ENCODE measurements at regions not wholly inside any gene's neighbourhood (a gene's known extent, or its start where the extent isn't known, plus 50 kb on each side); places are given as distances from the start of the nearest gene placed in this dataset.

GRCh38 chr6:14704383-14705271 lies 541.2 kb upstream of the JARID2 start:
- no peak for DNase-seq
- Mint-ChIP-seq H3K36me3 (ENCODE audit: unreplicated experiment) (peaks cover 9% of the 10 kb centered on the region), H3K9me3 (ENCODE audit: unreplicated experiment) (peaks cover 1% of the 10 kb centered on the region), H3K27me3 (ENCODE audit: unreplicated experiment) (peaks cover 2% of the 10 kb centered on the region), H3K4me1 (ENCODE audit: low read depth, unreplicated experiment) (peaks cover 4% of the 10 kb centered on the region), H3K4me3 (ENCODE audit: unreplicated experiment) (no peak overlapping the region), H3K27ac (ENCODE audit: unreplicated experiment) (no peak overlapping the region)
- TF ChIP-seq, protein P1, sequence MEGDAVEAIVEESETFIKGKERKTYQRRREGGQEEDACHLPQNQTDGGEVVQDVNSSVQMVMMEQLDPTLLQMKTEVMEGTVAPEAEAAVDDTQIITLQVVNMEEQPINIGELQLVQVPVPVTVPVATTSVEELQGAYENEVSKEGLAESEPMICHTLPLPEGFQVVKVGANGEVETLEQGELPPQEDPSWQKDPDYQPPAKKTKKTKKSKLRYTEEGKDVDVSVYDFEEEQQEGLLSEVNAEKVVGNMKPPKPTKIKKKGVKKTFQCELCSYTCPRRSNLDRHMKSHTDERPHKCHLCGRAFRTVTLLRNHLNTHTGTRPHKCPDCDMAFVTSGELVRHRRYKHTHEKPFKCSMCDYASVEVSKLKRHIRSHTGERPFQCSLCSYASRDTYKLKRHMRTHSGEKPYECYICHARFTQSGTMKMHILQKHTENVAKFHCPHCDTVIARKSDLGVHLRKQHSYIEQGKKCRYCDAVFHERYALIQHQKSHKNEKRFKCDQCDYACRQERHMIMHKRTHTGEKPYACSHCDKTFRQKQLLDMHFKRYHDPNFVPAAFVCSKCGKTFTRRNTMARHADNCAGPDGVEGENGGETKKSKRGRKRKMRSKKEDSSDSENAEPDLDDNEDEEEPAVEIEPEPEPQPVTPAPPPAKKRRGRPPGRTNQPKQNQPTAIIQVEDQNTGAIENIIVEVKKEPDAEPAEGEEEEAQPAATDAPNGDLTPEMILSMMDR (IDR thresholded peaks at IDR 0.05; ENCODE audit: partially characterized antibody, unreplicated experiment), result no peak

DNA sequence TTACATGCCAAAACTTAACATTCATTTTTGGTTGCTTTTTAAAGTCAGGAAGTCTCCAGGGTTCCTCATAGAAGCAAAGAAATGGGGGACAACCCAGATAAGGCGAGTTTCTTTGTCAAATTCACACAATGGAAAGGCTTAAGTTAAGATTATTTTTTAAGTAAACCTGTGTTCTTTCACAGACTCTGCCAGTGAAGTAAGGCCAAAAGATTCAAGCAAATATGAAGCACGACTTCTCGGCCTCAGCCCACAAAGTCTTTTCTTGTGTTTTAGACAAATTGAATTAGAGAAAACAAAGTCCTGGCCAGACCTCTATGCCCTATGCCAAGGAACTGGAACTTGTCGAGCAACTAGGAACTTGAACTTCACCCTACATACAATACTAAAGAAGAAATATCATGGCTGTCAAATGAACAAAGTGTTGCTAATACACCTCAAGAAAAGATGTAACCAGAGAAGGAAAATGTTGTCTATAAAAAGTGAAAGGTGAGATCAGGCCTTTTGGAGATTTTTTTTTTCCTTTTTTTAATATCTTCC lies 540.0 kb upstream of the JARID2 start:
- TF ChIP-seq, protein P1 (IDR thresholded peaks at IDR 0.05; ENCODE audit: partially characterized antibody, unreplicated experiment), result no peak
- no peak for DNase-seq

DNA sequence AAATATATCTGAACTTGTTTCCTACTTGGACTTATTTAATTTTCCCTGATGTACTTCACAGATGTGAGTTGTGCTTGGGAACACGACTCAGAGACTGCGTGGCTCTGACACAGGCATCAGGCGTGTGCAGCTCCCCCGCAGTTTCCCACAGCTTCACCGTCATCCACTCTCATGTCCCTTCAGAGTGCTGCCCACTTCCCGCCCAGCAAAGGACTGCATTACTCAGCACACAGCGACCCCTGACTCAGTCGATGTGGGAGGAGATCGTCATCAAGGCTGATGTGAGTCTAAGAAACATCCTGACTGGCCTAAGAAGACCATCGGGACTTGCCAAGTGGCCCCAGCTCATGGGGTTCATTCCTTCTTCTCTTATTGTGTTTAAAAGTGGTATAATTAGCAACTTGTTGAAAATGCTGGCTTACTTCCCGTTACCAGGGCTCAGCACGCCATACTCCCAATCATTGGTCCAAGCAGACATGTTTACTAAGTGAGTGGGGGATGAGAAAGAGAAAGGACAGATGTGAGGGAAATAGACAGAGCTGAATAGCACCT lies 539.4 kb upstream of the JARID2 start:
- Mint-ChIP-seq H3K27me3 (ENCODE audit: unreplicated experiment) (peaks cover 3% of the 10 kb centered on the region), H3K4me1 (ENCODE audit: low read depth, unreplicated experiment) (peaks cover 15% of the 10 kb centered on the region), H3K4me3 (ENCODE audit: unreplicated experiment) (no peak overlapping the region), H3K27ac (ENCODE audit: unreplicated experiment) (no peak overlapping the region), H3K36me3 (ENCODE audit: unreplicated experiment) (no peaks in the 10 kb centered on the region), H3K9me3 (ENCODE audit: unreplicated experiment) (no peaks in the 10 kb centered on the region)
- no peak for DNase-seq
- TF ChIP-seq, protein P1 (IDR thresholded peaks at IDR 0.05; ENCODE audit: partially characterized antibody, unreplicated experiment), result no peak

More for the DNA sequence above, 540.0 kb upstream of the JARID2 start:
- Mint-ChIP-seq H3K36me3 (ENCODE audit: unreplicated experiment) (no peaks in the 10 kb centered on the region), H3K4me1 (ENCODE audit: low read depth, unreplicated experiment) (peaks cover 12% of the 10 kb centered on the region), H3K9me3 (ENCODE audit: unreplicated experiment) (no peaks in the 10 kb centered on the region), H3K27me3 (ENCODE audit: unreplicated experiment) (peaks cover 2% of the 10 kb centered on the region), H3K4me3 (ENCODE audit: unreplicated experiment) (no peak overlapping the region), H3K27ac (ENCODE audit: unreplicated experiment) (no peak overlapping the region)

DNA sequence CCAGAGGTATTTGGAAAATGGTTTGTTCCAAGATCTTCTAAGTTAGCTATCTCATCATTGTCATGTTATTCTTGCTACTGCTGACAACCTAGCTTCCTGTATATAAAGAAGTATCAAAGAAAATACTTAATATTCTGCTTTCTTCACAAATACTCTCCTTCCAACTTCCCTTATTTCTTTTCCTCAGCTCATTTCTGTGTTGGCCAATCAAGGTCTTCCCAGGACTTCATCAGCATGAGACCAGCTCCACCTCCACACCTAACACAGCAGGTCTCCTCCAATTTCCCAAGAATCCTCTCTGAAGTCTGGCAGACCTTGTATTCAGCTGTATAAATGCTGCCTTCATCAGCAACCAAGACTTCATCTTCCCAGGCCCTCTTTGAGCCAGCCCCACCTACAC lies 538.6 kb upstream of the JARID2 start:
- H3K4me1 Mint-ChIP-seq (ENCODE audit: low read depth, unreplicated experiment), result peaks cover 15% of the 10 kb centered on the region
- no peak overlapping the region for H3K27ac Mint-ChIP-seq (ENCODE audit: unreplicated experiment)
- H3K27me3 Mint-ChIP-seq (ENCODE audit: unreplicated experiment), result peaks cover 3% of the 10 kb centered on the region
- H3K9me3 Mint-ChIP-seq (ENCODE audit: unreplicated experiment), result no peaks in the 10 kb centered on the region
- no peak overlapping the region for H3K4me3 Mint-ChIP-seq (ENCODE audit: unreplicated experiment)
- no peak for DNase-seq
- no peaks in the 10 kb centered on the region for H3K36me3 Mint-ChIP-seq (ENCODE audit: unreplicated experiment)
- TF ChIP-seq, protein P1 (IDR thresholded peaks at IDR 0.05; ENCODE audit: partially characterized antibody, unreplicated experiment), result no peak

Measured in glutamatergic neuron (in vitro differentiated cells).